ENCODE measurements at regions not wholly inside any gene's neighbourhood (a gene's known extent, or its start where the extent isn't known, plus 50 kb on each side); places are given as distances from the start of the nearest gene placed in this dataset.
"Not testable (repeated sequence)": the region's sequence is repeated elsewhere in the genome, so short reads cannot be mapped to it uniquely, and the experiment has no call there.

- Histone ChIP-seq H3K27me3 (ENCODE audit: control insufficient read depth, insufficient read depth, low read length) (no peaks in the 10 kb centered on the region), H3K9me3 (ENCODE audit: control insufficient read depth, low read length) (no peaks in the 10 kb centered on the region), H3K36me3 (ENCODE audit: control insufficient read depth, insufficient read depth, low read length) (no peaks in the 10 kb centered on the region), H3K4me3 (ENCODE audit: low read length) (no peak overlapping the region), H3K9ac (ENCODE audit: low read length) (no peak overlapping the region), H3K4me1 (ENCODE audit: control insufficient read depth, insufficient read depth, low read length) (no peaks in the 10 kb centered on the region)
Observed at GRCh38 chr6:81589465-81590313, 162.8 kb downstream of the TENT5A start.

DNA sequence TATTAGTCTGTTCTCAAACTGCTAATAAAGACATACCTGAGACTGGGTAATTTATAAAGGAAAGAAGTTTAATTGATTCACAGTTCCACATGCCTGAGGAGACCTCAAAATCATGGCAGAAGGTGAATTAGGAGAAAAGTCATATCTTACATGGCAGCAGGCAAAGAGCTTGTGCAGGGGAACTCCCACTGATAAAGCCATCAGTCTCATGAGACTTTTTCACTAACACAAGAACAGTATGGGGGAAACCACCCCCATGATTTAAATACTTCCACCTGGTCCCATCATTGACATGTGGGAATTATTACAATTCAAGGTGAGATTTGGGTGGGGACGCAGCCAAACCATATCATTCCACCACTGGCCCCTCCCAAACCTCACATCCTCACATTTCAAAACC, 166.8 kb downstream of the TENT5A start:
- H3K27me3 ChIP-seq (ENCODE audit: control insufficient read depth, insufficient read depth, low read length); H3K36me3 ChIP-seq (ENCODE audit: control insufficient read depth, insufficient read depth, low read length); H3K4me3 ChIP-seq (ENCODE audit: low read length); H3K9me3 ChIP-seq (ENCODE audit: control insufficient read depth, low read length); H3K9ac ChIP-seq (ENCODE audit: low read length); H3K4me1 ChIP-seq (ENCODE audit: control insufficient read depth, insufficient read depth, low read length): not testable (repeated sequence)

GRCh38 chr6:81584156-81584555, 168.3 kb downstream of the TENT5A start:
- H3K4me3 ChIP-seq (ENCODE audit: low read length); H3K27me3 ChIP-seq (ENCODE audit: control insufficient read depth, insufficient read depth, low read length); H3K9me3 ChIP-seq (ENCODE audit: control insufficient read depth, low read length); H3K4me1 ChIP-seq (ENCODE audit: control insufficient read depth, insufficient read depth, low read length); H3K36me3 ChIP-seq (ENCODE audit: control insufficient read depth, insufficient read depth, low read length); H3K9ac ChIP-seq (ENCODE audit: low read length): not testable (repeated sequence)

DNA sequence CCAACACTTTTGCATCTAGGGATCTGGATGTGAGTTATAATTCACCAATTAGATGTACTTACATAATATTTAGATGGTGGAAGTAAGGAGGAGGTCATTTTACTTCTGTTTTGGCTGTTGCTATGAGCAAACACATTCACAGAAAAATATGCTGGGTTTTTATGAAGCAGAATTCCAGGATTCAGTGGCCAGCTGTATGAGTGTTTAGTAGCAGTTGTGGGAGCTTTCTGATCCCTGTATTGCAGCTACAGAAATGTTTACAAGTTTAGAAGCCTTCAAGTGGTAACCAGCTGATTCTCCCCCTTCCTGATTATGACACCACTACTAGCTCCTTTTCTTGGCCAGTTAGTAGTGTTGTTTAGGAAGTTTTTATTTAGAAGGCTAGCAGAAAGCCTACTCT, 177.0 kb downstream of the TENT5A start:
- Histone ChIP-seq H3K9ac (ENCODE audit: low read length) (no peak overlapping the region), H3K9me3 (ENCODE audit: control insufficient read depth, low read length) (no peaks in the 10 kb centered on the region), H3K36me3 (ENCODE audit: control insufficient read depth, insufficient read depth, low read length) (no peaks in the 10 kb centered on the region), H3K4me3 (ENCODE audit: low read length) (no peak overlapping the region), H3K4me1 (ENCODE audit: control insufficient read depth, insufficient read depth, low read length) (no peaks in the 10 kb centered on the region), H3K27me3 (ENCODE audit: control insufficient read depth, insufficient read depth, low read length) (no peaks in the 10 kb centered on the region)

DNA sequence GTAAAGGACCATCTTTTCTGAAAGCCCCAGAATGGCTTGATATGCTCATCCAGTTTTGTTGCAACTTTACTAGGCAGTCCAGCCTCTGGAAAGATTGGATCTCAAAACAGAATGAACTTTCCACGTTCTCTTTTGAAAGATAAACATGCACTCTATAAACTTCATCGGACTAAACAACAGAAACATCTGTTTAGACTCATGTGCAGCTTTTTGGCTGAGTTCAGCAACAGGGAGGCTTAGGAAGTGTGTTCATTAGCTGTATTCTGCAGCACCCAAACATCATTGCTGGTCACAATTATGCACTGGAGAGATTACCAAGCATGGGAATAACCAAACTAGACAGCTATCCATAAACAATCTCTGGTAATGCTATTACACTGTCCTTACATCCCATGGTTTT, 180.5 kb downstream of the TENT5A start:
- Histone ChIP-seq H3K4me3 (ENCODE audit: low read length) (no peak overlapping the region), H3K9me3 (ENCODE audit: control insufficient read depth, low read length) (no peaks in the 10 kb centered on the region), H3K36me3 (ENCODE audit: control insufficient read depth, insufficient read depth, low read length) (no peaks in the 10 kb centered on the region), H3K4me1 (ENCODE audit: control insufficient read depth, insufficient read depth, low read length) (no peaks in the 10 kb centered on the region), H3K9ac (ENCODE audit: low read length) (no peak overlapping the region), H3K27me3 (ENCODE audit: control insufficient read depth, insufficient read depth, low read length) (no peaks in the 10 kb centered on the region)

GRCh38 chr6:81570681-81571080, 181.8 kb downstream of the TENT5A start:
- no peak overlapping the region for H3K4me3 ChIP-seq (ENCODE audit: low read length)
- no peaks in the 10 kb centered on the region for H3K4me1 ChIP-seq (ENCODE audit: control insufficient read depth, insufficient read depth, low read length)
- no peaks in the 10 kb centered on the region for H3K9me3 ChIP-seq (ENCODE audit: control insufficient read depth, low read length)
- H3K27me3 ChIP-seq (ENCODE audit: control insufficient read depth, insufficient read depth, low read length): no peaks in the 10 kb centered on the region
- H3K9ac ChIP-seq (ENCODE audit: low read length): no peak overlapping the region
- no peaks in the 10 kb centered on the region for H3K36me3 ChIP-seq (ENCODE audit: control insufficient read depth, insufficient read depth, low read length)

DNA sequence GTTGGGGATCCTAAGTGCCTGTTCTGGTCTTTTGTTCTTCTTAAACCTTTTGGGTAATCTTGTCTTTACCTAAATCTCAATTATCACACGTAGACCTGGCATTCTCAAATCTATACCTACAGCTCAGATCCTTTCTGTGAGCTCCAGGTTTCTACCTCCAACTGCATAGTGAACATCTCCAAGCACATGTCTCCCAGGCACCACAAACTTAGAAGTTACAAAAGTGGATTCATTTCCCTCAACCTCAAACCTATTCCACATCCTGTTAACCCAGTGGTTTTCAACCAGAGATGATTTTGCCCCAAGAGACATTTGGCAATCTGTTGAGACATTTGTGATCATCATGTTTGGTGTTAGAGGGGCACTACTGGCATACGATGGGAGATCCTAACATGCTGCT, 183.5 kb downstream of the TENT5A start:
- no peaks in the 10 kb centered on the region for H3K27me3 ChIP-seq (ENCODE audit: control insufficient read depth, insufficient read depth, low read length)
- no peak overlapping the region for H3K9ac ChIP-seq (ENCODE audit: low read length)
- no peaks in the 10 kb centered on the region for H3K36me3 ChIP-seq (ENCODE audit: control insufficient read depth, insufficient read depth, low read length)
- no peaks in the 10 kb centered on the region for H3K9me3 ChIP-seq (ENCODE audit: control insufficient read depth, low read length)
- H3K4me1 ChIP-seq (ENCODE audit: control insufficient read depth, insufficient read depth, low read length): no peaks in the 10 kb centered on the region
- no peak overlapping the region for H3K4me3 ChIP-seq (ENCODE audit: low read length)

GRCh38 chr6:81565071-81565470, 187.4 kb downstream of the TENT5A start:
- Histone ChIP-seq H3K9ac (ENCODE audit: low read length) (no peak overlapping the region), H3K9me3 (ENCODE audit: control insufficient read depth, low read length) (no peaks in the 10 kb centered on the region), H3K27me3 (ENCODE audit: control insufficient read depth, insufficient read depth, low read length) (no peaks in the 10 kb centered on the region), H3K4me1 (ENCODE audit: control insufficient read depth, insufficient read depth, low read length) (peaks cover 18% of the 10 kb centered on the region), H3K36me3 (ENCODE audit: control insufficient read depth, insufficient read depth, low read length) (no peaks in the 10 kb centered on the region), H3K4me3 (ENCODE audit: low read length) (no peak overlapping the region)

DNA sequence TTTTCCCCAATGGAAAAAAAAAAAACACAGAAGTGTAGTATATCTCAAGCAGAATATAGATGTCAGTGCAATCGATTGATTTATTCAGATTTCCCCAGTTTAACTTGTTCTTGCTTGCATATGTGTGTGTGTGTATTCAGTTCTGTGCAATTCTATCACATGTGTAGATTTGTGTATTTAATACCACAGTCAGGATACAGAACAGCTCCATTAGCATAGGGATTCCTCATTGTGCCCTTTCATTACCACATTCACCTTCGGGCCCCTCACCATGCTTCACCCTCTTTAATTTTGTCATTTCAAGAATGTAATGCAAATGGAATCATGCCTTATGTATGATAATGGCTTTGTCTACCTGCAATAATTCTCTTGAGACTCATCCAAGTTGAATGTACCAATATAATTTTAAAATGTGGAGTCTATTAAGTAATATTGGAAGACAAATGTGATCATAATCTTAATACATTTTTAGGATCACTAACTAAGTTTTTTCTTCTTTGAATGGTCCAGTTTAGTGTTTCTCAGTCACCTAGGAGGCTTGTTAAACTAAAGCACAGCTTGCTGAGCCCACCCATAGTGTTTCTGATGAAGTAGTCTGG, 187.9 kb downstream of the TENT5A start:
- no peaks in the 10 kb centered on the region for H3K9me3 ChIP-seq (ENCODE audit: control insufficient read depth, low read length)
- no peak overlapping the region for H3K4me3 ChIP-seq (ENCODE audit: low read length)
- H3K9ac ChIP-seq (ENCODE audit: low read length): no peak overlapping the region
- H3K36me3 ChIP-seq (ENCODE audit: control insufficient read depth, insufficient read depth, low read length): no peaks in the 10 kb centered on the region
- H3K27me3 ChIP-seq (ENCODE audit: control insufficient read depth, insufficient read depth, low read length): no peaks in the 10 kb centered on the region
- H3K4me1 ChIP-seq (ENCODE audit: control insufficient read depth, insufficient read depth, low read length): peaks cover 18% of the 10 kb centered on the region

DNA sequence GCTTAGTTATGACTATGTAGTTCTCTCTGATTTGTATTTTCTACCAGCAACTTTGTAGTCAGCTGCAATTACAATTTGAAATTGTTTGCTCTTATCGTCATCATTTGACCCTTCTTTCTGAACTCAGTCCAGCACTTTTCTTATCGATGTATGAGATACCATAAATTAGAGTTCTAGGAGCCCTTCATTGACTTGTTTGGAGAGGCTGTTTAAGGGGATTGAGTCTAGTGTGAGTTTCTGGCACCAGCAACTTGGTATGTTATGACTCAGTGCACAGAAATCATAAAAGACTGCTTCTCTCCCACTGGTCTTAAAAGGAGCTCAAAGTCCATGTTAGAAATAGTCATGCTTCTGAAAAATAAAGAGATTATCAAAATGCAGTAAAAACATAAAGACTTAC, 190.3 kb downstream of the TENT5A start:
- no peak overlapping the region for H3K9ac ChIP-seq (ENCODE audit: low read length)
- no peak overlapping the region for H3K4me3 ChIP-seq (ENCODE audit: low read length)
- H3K36me3 ChIP-seq (ENCODE audit: control insufficient read depth, insufficient read depth, low read length): no peaks in the 10 kb centered on the region
- H3K27me3 ChIP-seq (ENCODE audit: control insufficient read depth, insufficient read depth, low read length): no peaks in the 10 kb centered on the region
- H3K9me3 ChIP-seq (ENCODE audit: control insufficient read depth, low read length): no peaks in the 10 kb centered on the region
- peaks cover 18% of the 10 kb centered on the region for H3K4me1 ChIP-seq (ENCODE audit: control insufficient read depth, insufficient read depth, low read length)

- no peaks in the 10 kb centered on the region for H3K27me3 ChIP-seq (ENCODE audit: control insufficient read depth, insufficient read depth, low read length)
- H3K9ac ChIP-seq (ENCODE audit: low read length): no peak overlapping the region
- H3K4me3 ChIP-seq (ENCODE audit: low read length): no peak overlapping the region
- no peaks in the 10 kb centered on the region for H3K9me3 ChIP-seq (ENCODE audit: control insufficient read depth, low read length)
- peaks cover 18% of the 10 kb centered on the region for H3K4me1 ChIP-seq (ENCODE audit: control insufficient read depth, insufficient read depth, low read length)
- H3K36me3 ChIP-seq (ENCODE audit: control insufficient read depth, insufficient read depth, low read length): no peaks in the 10 kb centered on the region
Observed at GRCh38 chr6:81561731-81562130, 190.8 kb downstream of the TENT5A start.

- Histone ChIP-seq H3K9ac (ENCODE audit: low read length) (no peak overlapping the region), H3K4me1 (ENCODE audit: control insufficient read depth, insufficient read depth, low read length) (peaks cover 18% of the 10 kb centered on the region), H3K36me3 (ENCODE audit: control insufficient read depth, insufficient read depth, low read length) (no peaks in the 10 kb centered on the region), H3K4me3 (ENCODE audit: low read length) (no peak overlapping the region), H3K27me3 (ENCODE audit: control insufficient read depth, insufficient read depth, low read length) (no peaks in the 10 kb centered on the region), H3K9me3 (ENCODE audit: control insufficient read depth, low read length) (no peaks in the 10 kb centered on the region)
Observed at GRCh38 chr6:81561071-81561564, 191.4 kb downstream of the TENT5A start.

Data from mucosa of stomach (tissue), 1 donor.